GM18873 (cell line): ENCODE measurements at regions not wholly inside any gene's neighbourhood (a gene's known extent, or its start where the extent isn't known, plus 50 kb on each side); places are given as distances from the start of the nearest gene placed in this dataset.

Source experiments
- ATAC-seq: cut with Tn5 transposase; IDR thresholded peaks from one replicate; pipeline ENCODE4 v1.9.1; 2021; ENCODE audit warnings: mild to moderate bottlenecking, moderate library complexity, moderate number of reproducible peaks; ENCODE audit not compliant: unreplicated experiment, low FRiP score

DNA sequence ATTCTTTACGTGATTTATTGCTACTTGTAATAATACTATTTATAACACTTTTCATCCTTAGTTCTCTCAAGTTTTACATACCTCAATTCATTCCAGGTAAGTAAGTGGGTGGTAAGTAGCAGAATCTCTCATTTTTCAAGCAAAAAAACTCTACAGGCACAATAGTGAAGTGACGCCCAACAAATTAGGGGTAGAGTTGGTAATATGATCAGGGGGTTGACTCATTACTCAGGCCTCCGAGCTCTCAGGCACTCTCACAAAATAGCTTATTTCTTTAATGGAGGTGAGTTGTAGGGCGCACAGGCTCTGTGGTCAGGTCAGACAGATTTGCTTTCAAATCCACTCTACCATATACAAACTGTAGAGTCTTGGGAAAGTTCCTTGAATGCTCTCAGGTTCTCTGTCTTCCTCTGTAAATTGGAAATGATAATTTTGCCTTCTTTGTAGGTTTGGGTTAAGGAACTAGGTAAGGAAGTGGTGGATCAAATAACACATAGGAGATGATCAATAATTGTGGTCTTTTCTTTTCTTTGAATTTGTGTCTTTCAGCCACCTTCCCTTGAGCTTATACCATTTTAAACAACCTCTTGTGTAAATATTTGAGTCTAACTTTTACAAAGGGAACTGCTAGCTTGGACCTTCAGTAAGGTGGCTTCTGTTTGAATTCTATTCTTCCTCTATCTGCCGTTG lies 134.9 kb upstream of the LEF1 start:
- no peak for ATAC-seq

DNA sequence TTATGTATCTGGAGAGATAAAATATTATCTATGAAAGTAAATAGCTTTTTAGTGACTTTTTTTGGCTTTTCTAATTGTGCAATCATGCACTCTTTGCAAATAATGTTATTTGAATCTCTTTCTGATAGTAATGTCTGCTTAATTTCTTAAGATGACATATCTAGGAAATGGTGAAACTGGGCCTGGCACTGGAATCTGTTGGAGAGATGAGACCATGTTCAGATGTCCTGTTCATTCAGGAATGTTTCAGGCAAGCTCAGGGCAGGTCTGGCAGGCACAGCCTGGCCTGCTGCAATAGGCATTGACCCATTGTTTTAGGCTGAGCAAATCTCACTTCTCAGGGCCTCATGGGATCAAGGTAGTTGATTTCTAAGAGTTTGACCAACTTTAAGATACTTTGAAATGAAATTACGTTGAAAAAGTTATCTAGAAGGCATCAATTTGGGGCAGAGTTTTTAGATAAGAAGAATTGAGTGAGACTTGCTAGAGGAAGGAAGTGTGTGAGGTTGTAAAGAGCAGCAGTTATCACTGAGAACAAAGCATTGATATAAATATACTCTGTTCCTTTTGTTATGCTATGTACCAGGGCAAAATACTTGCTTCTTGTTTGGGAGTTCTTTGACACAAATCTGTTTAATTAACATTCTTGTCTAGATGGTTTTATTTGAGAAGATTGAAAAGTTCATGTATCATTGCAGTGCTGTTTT lies 133.0 kb upstream of the LEF1 start:
- ATAC-seq: no peak

DNA sequence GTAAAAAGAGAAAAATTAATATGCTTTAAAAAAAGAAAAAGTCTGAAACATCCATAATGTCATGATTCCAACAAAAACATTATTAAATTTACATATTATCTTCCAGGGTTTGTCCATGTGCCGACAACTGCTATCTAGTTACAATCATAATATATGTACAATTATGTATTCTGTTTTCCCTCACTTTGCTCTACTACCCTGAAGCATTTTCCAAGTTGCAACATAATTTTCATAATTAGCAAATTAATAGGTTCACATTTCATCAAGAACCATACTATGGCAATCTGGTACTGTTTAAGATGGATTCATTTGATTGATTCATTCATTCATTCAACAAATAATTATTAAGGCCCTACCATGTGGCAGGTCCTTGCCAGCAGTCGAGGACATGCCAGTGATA lies 128.9 kb upstream of the LEF1 start:
- no peak for ATAC-seq

DNA sequence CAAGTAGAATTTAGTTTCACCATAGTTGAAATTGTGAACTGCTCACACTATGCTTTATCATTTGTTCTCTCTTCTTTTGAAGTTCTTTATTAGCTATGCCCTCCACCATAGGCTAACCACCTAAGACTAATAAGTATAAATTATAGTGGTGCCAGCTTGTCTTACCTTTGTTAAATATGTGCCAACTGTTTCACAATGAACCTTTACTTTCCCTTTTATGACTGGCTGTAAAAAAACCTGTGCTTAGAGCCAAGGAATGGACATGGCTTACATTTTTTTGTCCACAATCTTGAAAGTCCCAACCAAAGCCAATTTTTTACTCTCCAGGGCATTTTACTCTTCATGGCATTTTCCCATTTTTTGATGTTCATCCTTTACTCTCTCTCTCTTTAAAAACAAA lies 123.5 kb upstream of the LEF1 start:
- no peak for ATAC-seq

DNA sequence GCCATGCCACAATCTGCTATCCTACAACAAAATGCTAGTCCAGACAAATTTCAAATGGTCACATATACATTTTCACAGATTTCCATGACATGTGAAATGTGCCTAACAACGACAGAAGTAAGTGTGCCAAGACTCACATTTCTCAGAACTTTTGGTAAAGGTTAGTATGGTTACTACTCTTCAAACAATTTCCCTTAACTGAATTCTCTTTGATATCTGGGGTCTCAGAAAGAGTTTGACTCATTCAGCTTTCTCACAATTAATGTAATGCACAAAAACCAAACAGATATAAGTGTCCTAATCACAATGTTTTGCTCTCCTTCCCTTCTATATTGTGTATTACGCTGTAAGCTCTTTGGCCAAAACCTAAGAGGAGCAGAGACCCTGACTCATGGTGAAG lies 122.4 kb upstream of the LEF1 start:
- ATAC-seq: no peak

DNA sequence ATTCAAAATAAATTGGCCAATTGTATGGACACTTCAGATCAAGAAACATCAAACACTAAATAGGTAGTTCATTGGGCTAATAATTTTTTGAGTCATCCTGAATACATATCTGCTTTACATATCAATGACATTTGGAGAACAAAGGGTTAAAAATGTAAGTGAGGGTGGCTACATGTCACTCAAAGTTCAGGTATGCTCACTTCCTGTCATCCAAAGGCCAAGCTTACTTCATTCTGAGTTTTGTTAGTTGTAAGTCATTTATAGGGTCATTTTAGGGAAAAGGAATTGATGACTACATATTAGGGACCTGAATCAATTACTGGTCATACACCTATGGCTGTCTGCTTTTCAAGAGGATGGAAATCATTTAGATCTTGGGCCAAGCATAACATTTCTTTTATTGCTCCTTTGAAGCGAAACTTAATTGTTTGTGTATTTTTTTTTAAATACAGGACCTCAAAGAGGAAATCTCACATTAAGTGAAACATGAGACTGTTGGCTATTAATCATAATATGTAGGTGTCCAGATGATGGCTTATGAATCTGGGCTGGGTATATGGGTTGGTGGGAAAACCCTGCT lies 119.2 kb upstream of the LEF1 start:
- no peak for ATAC-seq

DNA sequence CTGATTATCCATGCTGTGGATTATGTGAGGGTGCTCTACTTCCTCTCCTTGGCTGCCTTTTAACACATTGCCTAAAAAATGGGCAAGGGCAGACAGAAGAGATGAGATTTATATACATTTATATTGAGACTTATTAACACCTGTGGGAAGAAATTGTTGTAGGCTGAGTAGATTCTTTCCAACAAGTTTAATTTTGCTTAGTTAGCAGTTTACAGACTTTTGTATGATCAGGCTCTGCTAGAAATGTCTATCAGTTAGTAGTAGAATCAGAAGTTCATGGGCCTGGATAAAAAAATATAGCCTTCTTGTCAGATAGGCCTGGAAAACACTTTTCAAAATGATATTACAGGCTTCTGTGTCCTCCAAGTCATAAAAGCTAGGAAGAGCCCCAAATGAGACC lies 111.3 kb upstream of the LEF1 start:
- ATAC-seq: no peak

DNA sequence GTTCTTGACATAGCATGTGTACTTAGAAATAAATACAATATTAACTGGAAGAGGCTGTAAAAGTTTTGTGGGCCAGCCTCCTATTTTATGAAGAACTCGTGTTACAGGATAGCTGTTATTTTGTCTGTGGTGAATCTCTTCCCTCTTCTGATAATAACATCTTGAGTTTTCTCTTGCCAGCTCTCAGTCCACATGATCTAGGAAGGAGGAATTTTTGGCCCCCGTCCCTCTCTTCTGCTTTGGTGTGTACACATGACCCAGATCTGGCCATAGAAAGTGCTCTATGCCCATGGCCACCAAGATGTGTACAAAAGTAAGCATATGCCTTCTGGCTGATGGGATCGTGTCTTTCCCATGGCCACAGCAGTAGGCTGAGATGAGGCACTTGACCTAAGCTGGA lies 108.0 kb upstream of the LEF1 start:
- ATAC-seq: no peak

DNA sequence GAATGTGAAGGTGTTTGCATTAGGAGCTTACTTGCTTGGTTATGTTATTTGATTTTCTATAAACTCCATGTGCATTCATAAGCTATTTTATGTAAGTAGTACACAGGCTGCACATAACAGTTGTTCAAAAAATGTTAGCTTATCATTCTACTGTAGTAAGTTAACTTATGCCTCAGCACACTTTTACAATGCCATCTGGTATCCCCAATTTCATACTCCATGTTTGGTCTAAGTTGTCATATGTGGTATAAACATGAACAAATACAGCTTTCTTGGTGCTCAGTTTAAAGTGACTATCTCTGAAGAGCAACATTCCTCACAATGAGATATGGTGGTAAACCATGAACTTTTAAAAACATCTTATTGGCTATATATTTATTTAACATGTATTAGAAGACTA lies 104.3 kb upstream of the LEF1 start:
- ATAC-seq: no peak

DNA sequence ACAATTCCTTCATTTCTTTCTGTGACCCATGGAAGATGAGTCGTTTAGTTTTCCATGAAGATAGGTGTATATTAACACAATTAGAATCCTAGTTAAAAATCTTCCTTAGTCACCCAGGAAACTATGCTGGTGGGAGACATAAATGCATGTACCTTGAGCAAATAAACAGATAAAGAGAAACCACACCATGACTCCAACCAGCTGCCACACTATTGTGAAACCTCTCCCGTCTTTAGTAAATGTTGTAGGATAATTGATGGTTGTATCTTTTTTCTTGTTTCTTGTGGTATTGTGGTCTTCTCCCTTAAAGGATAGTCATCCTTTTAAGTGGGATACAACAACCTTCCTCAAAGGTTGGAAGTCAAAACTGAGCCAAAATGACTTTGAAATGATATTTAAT lies 103.8 kb upstream of the LEF1 start:
- ATAC-seq: no peak

DNA sequence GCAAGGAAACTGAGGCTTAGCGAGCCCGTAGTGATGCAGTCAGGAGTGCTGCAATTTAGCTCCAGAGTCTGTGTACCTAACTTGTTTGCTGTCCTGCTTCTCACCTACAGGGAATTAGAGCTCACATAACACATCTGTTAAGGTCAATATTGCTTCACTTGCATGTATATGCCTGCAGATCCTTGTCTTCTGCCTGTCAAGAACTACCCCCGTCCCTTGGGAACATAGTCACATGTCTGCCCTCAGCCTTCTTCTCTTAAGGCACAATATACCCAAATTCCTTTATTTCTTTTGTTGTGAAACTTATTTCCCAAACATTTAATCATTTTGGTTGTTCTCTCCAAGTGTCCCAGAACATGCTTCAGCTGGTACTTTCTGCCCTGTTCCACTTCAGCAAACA lies 103.3 kb upstream of the LEF1 start:
- ATAC-seq: no peak

DNA sequence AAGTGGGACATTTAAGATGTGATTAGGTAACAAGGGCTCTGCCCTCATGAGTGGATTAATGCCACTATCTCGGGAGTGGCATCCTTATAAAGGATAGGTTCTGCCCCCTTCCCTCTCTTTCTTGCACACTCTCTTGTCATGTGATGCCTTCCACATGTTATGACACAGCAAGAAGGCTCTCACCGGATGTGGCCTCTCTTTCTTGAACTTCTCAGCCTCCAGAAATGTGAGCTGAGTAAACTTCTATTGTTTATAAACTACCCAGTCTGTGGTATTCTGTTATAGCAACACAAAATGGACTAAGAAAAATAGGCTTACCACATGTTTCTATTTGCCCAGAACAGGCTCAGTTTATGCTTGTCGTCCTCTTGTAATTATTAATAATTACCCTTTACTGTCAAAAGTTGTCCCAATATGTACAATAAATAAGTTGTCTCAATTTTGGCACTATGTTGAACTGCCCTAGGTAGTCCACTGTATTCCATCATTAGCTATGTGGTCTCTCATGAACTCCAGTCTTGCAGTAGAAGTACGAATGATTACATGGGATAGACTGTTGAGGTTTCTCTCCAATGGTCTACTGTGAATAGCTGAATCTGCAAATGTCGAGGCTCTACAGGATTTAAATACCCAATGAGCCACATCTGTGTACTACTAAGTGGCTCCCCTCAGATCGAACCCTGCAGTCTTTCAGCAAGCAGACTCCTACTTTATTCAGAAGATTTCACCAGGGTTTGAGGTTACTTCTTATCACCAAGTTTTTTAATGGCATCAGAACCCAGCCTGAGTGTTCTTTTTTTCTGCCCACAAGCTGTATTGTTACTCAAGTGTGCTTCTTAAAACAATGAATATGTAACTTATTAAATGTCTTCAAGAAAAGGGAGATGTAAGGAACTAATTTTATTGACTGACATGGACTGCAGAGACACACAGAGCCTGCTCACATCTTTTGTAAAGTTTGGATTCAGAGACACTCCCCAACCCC lies 102.0 kb upstream of the LEF1 start:
- ATAC-seq: no peak

DNA sequence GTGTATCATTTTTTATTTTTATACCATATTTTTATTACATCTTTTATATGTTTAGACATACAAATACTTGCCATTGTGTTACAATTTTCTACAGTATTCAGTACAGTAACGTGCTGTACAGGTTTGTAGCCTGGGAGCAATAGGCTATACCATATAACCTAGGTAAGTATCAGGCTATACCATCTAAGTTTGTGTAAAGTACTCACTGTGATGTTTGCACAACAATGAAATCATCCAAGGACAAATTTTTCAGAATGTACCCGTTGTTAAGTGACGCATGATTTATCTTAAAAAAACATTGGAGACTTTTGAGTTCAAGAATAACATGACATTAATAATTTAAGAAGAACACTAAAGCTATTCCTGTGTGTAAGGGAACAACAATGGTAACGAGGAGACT lies 96.0 kb upstream of the LEF1 start:
- no peak for ATAC-seq

DNA sequence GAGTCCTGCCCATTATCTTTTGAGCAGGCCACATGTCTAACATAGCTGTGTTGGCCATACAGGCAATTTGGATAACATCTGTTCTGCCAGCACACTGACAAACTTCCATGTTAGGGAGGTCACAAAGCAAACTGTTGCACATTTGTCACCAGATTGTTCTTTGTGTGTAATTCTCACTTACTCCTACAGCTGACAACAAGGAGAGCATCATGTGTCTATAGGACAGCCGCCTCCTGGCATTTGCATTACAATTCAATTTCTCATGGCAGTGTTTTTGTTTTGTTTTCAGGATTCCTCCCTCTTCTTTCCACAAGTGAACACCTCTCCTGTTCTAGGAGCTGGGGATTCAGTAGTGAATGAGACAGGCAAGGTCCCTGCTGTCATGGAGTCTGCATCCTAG lies 94.3 kb upstream of the LEF1 start:
- no peak for ATAC-seq

DNA sequence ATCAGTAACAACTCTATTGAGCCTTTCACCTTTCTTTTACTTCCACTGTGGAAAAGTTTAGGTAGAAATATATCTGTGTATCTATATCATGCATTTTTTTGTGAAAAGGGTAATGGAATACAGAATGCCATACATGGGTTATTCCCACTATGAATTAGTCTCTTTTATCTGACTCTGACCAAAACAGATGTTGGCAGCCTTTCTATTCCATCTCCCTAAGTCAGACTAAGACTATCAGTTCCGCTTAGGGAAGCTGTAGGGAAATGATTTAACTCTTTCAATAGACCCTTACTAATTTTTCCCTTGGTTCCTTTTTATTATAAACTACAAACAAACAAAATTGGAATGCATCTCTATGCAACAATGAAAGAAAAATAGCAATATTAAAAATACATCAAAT lies 92.3 kb upstream of the LEF1 start:
- no peak for ATAC-seq

DNA sequence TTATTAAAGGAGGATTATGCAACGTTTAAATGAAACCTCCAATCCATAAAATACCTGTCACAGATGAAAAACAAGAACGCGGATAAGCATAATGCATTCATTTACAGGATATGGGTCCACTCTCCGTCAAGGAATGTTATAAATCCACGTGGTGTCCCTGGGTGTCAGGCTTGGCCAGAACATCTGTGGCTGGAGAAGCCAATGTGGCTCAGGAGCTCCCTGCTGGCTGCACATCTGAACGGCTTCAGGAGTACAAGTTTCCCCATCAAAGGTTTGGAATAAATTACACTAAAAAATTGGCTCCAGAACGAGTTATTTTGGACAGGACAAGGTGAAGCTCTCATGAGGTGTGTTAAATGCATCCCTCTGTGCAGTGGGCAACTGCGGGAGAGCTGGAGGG lies 87.8 kb upstream of the LEF1 start:
- ATAC-seq: no peak

DNA sequence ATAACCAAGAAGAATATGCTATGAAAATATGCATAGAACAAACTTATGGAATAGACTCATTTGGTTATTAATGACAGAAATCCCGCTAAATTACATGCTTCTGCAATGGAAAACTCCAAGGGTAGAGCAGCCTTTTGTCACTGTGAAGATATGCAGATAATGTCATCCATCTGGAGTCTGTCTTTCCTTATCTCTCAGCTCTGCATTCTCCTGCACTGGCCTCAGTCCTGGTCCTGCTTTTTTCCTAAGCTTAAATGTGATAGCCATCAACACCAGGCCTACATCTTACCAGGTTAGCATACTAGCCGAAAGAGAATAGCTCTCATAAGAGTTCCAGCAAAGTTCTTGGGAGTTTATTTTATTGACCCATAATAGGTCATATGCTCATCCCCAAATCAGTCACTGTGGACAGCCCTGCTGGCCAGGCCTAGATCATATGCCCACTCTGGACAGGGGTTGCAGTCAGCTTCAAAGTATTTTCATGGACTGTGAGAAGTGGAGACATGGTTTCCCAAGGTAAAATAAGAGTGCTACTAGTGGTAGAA lies 86.5 kb upstream of the LEF1 start:
- no peak for ATAC-seq

DNA sequence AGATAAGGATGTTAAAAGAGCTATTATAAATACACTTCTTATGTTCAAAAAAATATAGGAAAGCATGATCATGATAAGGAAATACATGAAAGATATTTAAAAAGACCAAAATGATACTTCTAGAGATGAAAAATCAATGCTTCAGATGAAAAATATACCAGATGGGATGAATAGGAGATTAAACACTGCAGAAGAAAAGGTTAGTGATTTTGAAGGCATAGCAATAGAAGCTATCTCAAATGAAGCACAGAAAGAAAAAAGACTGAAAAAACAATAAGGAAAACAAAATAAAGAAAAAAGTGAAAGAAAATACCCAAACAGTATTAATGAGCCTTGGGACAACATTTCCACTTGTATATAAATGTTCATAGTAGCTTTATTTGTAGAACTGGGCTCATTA lies 80.7 kb upstream of the LEF1 start:
- no peak for ATAC-seq

DNA sequence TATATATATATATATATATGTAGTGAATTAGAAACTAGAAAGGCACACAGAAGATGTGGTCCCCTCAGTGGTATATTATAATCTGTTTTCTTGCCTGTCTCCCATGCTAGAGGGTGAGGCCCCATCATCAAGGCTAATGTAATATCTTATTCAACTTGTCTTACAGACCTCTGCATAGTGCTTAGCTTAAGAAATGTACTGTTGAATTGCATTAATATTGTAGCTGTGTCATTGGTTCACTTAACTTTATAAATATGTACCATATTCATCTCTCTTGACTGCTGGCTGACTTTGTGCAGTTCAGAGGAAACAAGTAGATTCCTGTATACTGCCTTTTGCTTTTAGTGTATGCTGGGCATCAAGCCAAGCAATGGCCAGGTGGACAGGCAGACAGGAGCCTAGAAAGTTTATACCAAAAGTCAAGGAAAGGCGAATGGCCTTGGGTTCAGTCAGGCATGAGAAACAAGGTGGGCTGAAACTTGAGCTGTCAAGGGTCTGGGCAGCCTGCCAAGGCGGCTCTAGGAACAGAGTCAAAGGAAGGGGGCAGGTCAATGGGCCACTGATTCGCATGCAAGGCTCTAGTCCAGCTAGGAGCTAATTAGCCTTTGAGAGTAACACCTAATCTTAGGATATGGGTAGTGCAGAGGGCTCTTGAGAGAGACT lies 78.8 kb upstream of the LEF1 start:
- ATAC-seq: no peak

DNA sequence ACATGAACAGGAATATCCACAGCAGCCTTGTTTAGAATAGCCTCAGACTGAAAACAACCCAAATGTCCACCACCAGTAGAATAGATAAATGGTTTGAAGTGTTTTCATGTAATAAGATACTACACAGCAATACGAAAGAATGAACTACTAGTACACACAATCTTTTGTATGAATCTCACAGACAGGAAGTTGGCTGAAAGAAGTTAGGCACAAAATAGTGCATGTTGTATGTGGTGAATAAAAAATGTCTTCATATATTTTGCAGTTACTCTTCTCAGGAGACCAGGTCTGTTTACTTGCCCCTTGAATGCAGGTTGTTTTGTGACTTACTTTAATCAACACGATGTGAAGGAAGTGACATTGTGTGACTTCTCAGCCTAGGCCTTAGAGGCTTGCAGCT lies 75.9 kb upstream of the LEF1 start:
- no peak for ATAC-seq
